Endothelial cell (in vitro differentiated cells): ENCODE measurements at regions not wholly inside any gene's neighbourhood (a gene's known extent, or its start where the extent isn't known, plus 50 kb on each side); places are given as distances from the start of the nearest gene placed in this dataset.

Source experiments
- DNase-seq: peaks from one replicate; pipeline ENCODE4 v3.0.0; 2021; ENCODE audit warnings: low spot score
- H3K27ac Mint-ChIP-seq: one replicate; pipeline ENCODE4 v1.8.0; 2021; ENCODE audit warnings: mixed read lengths, inconsistent platforms; ENCODE audit not compliant: unreplicated experiment
- H3K27me3 Mint-ChIP-seq: one replicate; pipeline ENCODE4 v1.8.0; 2021; ENCODE audit warnings: mild to moderate bottlenecking, moderate library complexity, mixed read lengths, inconsistent platforms; ENCODE audit not compliant: unreplicated experiment
- H3K36me3 Mint-ChIP-seq: one replicate; pipeline ENCODE4 v1.8.0; 2021; ENCODE audit warnings: mild to moderate bottlenecking, low read depth, mixed read lengths, inconsistent platforms; ENCODE audit not compliant: unreplicated experiment
- H3K4me1 Mint-ChIP-seq: one replicate; pipeline ENCODE4 v1.8.0; 2021; ENCODE audit warnings: mild to moderate bottlenecking, mixed read lengths, inconsistent platforms; ENCODE audit not compliant: unreplicated experiment
- H3K4me3 Mint-ChIP-seq: one replicate; pipeline ENCODE4 v1.8.0; 2021; ENCODE audit warnings: mild to moderate bottlenecking, mixed read lengths, inconsistent platforms; ENCODE audit not compliant: unreplicated experiment
- H3K9me3 Mint-ChIP-seq: one replicate; pipeline ENCODE4 v1.8.0; 2021; ENCODE audit warnings: mixed read lengths, inconsistent platforms; ENCODE audit not compliant: unreplicated experiment
- CTCF ChIP-seq: fragments of 200-600 bp; sonication (generic); IDR thresholded peaks from one replicate; pipeline ENCODE4 v1.5.0; 2021; ENCODE audit warnings: antibody characterized with exemption; ENCODE audit not compliant: unreplicated experiment

GRCh38 chr20:39479196-39479810 is 517.2 kb downstream of the DHX35 start:
- Mint-ChIP-seq H3K9me3 (no peaks in the 10 kb centered on the region), H3K27me3 (no peaks in the 10 kb centered on the region), H3K4me1 (no peaks in the 10 kb centered on the region), H3K27ac (no peak overlapping the region), H3K36me3 (no peaks in the 10 kb centered on the region), H3K4me3 (no peak overlapping the region)
- DNase-seq, result no peak
- TF ChIP-seq CTCF, result no peak

- H3K27me3 Mint-ChIP-seq, result no peaks in the 10 kb centered on the region
These were observed 512.7 kb downstream of the DHX35 start for GRCh38 chr20:39474879-39475278.

GRCh38 chr20:39473536-39473935 is 511.4 kb downstream of the DHX35 start:
- TF ChIP-seq CTCF, result no peak
- no peak overlapping the region for H3K27ac Mint-ChIP-seq
- H3K9me3 Mint-ChIP-seq, result no peaks in the 10 kb centered on the region
- no peaks in the 10 kb centered on the region for H3K27me3 Mint-ChIP-seq
- H3K4me1 Mint-ChIP-seq, result no peaks in the 10 kb centered on the region
- no peaks in the 10 kb centered on the region for H3K36me3 Mint-ChIP-seq
- DNase-seq, result no peak
- H3K4me3 Mint-ChIP-seq, result no peak overlapping the region

More at GRCh38 chr20:39474879-39475278, 512.7 kb downstream of the DHX35 start:
- TF ChIP-seq CTCF, result no peak
- no peak for DNase-seq
- Mint-ChIP-seq H3K4me3 (no peak overlapping the region), H3K36me3 (no peaks in the 10 kb centered on the region), H3K9me3 (no peaks in the 10 kb centered on the region), H3K4me1 (no peaks in the 10 kb centered on the region), H3K27ac (no peak overlapping the region)

GRCh38 chr20:39468703-39469102 is 506.6 kb downstream of the DHX35 start:
- H3K4me1 Mint-ChIP-seq, result no peaks in the 10 kb centered on the region
- no peak for TF ChIP-seq CTCF
- no peaks in the 10 kb centered on the region for H3K36me3 Mint-ChIP-seq
- no peaks in the 10 kb centered on the region for H3K27me3 Mint-ChIP-seq
- DNase-seq, result no peak
- H3K27ac Mint-ChIP-seq, result no peak overlapping the region
- H3K4me3 Mint-ChIP-seq, result no peak overlapping the region
- H3K9me3 Mint-ChIP-seq, result no peaks in the 10 kb centered on the region

- Mint-ChIP-seq H3K9me3 (no peaks in the 10 kb centered on the region), H3K4me1 (no peaks in the 10 kb centered on the region), H3K27me3 (peaks cover 2% of the 10 kb centered on the region), H3K36me3 (no peaks in the 10 kb centered on the region), H3K27ac (no peak overlapping the region), H3K4me3 (no peak overlapping the region)
- TF ChIP-seq CTCF, result no peak
- DNase-seq, result no peak
These were observed 502.1 kb downstream of the DHX35 start for GRCh38 chr20:39464238-39464637.
